AG10803 (cell line): ENCODE measurements at regions not wholly inside any gene's neighbourhood (a gene's known extent, or its start where the extent isn't known, plus 50 kb on each side); places are given as distances from the start of the nearest gene placed in this dataset.

ENCODE experiments used
- DNase-seq: peaks from one replicate; pipeline ENCODE4 v3.0.0; 2010; ENCODE audit warnings: low read depth
- H3K4me3 ChIP-seq: 2 replicates; pipeline ENCODE4 v1.5.1; 2011; ENCODE audit warnings: mild to moderate bottlenecking, low read length, control low read depth
- TF ChIP-seq, protein P1 (sequence below): conservative IDR thresholded peaks from 2 replicates; pipeline ENCODE4 v1.5.1; 2011; ENCODE audit warnings: mild to moderate bottlenecking, low read length, control low read depth, inconsistent platforms

DNA sequence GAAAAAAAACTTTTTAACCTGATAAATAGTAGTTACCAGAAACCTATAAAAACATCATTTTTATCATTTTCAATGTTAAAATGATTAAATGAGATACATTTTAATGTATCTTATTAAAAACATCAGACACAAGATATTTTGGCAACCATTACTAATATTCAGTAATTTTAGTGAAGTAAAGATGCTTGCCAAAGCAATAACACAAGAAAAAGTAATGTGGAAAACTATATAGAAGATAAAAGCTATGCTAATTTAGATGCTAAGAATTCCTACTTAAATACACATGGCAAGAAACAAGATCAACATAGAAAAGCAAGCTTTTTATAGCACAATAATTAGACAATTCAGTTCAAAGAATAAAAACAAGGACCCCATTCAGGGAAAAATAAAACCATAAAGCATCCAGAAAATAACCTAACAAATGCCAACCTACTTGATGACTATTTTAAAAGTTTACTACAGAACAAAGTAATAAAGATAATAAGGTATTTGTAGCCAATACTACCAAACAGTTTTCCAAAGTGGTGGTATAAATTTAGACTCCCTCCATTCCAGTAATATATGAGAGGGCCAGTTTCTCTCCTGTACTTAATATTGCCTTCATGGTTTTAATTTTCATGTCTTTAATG, 489.5 kb downstream of the CDH2 start:
- no peak overlapping the region for H3K4me3 ChIP-seq
- DNase-seq = no peak
- TF ChIP-seq, protein P1, sequence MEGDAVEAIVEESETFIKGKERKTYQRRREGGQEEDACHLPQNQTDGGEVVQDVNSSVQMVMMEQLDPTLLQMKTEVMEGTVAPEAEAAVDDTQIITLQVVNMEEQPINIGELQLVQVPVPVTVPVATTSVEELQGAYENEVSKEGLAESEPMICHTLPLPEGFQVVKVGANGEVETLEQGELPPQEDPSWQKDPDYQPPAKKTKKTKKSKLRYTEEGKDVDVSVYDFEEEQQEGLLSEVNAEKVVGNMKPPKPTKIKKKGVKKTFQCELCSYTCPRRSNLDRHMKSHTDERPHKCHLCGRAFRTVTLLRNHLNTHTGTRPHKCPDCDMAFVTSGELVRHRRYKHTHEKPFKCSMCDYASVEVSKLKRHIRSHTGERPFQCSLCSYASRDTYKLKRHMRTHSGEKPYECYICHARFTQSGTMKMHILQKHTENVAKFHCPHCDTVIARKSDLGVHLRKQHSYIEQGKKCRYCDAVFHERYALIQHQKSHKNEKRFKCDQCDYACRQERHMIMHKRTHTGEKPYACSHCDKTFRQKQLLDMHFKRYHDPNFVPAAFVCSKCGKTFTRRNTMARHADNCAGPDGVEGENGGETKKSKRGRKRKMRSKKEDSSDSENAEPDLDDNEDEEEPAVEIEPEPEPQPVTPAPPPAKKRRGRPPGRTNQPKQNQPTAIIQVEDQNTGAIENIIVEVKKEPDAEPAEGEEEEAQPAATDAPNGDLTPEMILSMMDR = no peak

GRCh38 chr18:27685807-27686412, 491.0 kb downstream of the CDH2 start:
- TF ChIP-seq, protein P1 = peak; percentile 78
- no peak overlapping the region for H3K4me3 ChIP-seq
- peak; percentile 42 for DNase-seq

- DNase-seq = no peak
- TF ChIP-seq, protein P1 = no peak
- no peak overlapping the region for H3K4me3 ChIP-seq
Measured at GRCh38 chr18:27685091-27685490, 491.8 kb downstream of the CDH2 start.

GRCh38 chr18:27674411-27674810, 489.3 kb upstream of the CHST9 start:
- TF ChIP-seq, protein P1 = no peak
- no peak overlapping the region for H3K4me3 ChIP-seq
- DNase-seq = no peak

DNA sequence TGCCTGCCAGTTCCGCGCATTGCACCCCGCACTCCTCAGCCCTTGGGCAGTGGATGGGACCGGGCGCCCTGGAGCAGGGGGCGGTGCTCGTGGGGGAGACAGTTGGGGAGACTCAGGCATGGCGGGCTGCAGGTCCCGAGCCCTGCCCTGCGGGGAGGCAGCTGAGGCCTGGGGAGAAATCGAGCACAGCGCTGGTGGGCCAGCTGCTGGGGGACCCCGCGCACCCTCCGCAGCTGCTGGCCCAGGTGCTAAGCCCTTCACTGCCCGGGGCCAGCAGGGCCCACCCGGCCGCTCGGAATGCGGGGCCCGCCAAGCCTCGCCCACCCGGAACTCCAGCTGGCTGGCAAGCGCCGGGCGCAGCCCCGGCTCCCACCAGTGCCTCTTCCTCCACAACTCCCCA, 488.8 kb upstream of the CHST9 start:
- H3K4me3 ChIP-seq = no peak overlapping the region
- TF ChIP-seq, protein P1 = no peak
- no peak for DNase-seq

- TF ChIP-seq, protein P1 = no peak
- DNase-seq = no peak
- H3K4me3 ChIP-seq = no peak overlapping the region
Measured at GRCh38 chr18:27668158-27668557, 483.1 kb upstream of the CHST9 start.

DNA sequence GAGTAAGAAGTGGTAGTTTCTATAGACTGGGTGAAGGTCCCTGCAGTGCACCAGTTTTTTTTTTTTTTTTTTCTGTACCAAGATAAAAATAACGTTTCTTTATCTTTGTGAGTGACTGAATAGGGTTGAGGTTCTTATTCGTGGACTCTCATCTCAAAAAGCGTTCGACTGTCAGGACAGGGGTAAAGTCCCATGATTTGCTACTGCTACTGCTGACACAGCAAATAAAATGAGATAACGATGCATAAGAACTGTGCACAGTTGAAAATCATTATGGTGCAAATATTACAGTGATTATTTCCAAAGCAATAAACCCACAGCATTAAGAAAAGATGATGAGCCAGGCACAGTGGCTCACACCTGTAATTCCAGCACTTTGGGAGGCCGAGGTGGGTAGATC, 482.0 kb upstream of the CHST9 start:
- DNase-seq = no peak
- H3K4me3 ChIP-seq = no peak overlapping the region
- TF ChIP-seq, protein P1 = no peak
